ENCODE measurements at regions not wholly inside any gene's neighbourhood (a gene's known extent, or its start where the extent isn't known, plus 50 kb on each side); places are given as distances from the start of the nearest gene placed in this dataset.
"Not testable (repeated sequence)": the region's sequence is repeated elsewhere in the genome, so short reads cannot be mapped to it uniquely, and the experiment has no call there.

- TF ChIP-seq, protein P1, sequence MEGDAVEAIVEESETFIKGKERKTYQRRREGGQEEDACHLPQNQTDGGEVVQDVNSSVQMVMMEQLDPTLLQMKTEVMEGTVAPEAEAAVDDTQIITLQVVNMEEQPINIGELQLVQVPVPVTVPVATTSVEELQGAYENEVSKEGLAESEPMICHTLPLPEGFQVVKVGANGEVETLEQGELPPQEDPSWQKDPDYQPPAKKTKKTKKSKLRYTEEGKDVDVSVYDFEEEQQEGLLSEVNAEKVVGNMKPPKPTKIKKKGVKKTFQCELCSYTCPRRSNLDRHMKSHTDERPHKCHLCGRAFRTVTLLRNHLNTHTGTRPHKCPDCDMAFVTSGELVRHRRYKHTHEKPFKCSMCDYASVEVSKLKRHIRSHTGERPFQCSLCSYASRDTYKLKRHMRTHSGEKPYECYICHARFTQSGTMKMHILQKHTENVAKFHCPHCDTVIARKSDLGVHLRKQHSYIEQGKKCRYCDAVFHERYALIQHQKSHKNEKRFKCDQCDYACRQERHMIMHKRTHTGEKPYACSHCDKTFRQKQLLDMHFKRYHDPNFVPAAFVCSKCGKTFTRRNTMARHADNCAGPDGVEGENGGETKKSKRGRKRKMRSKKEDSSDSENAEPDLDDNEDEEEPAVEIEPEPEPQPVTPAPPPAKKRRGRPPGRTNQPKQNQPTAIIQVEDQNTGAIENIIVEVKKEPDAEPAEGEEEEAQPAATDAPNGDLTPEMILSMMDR (IDR thresholded peaks at IDR 0.05; ENCODE audit: insufficient read depth, low read depth, low read length) = no peak
- H3K27me3 ChIP-seq (ENCODE audit: control insufficient read depth, insufficient read depth, low read length) = no peaks in the 10 kb centered on the region
- ChIA-PET POLR2A (no interaction called here), CTCF (no interaction called here)
- no peaks in the 10 kb centered on the region for H3K36me3 ChIP-seq (ENCODE audit: control insufficient read depth, insufficient read depth, low read length)
- no peak overlapping the region for H3K4me3 ChIP-seq (ENCODE audit: low read depth, low read length)
- DNase-seq (ENCODE audit: low read depth) = no peak
These were observed 448.3 kb downstream of the SOX11 start for GRCh38 chr2:6140509-6140908.

DNA sequence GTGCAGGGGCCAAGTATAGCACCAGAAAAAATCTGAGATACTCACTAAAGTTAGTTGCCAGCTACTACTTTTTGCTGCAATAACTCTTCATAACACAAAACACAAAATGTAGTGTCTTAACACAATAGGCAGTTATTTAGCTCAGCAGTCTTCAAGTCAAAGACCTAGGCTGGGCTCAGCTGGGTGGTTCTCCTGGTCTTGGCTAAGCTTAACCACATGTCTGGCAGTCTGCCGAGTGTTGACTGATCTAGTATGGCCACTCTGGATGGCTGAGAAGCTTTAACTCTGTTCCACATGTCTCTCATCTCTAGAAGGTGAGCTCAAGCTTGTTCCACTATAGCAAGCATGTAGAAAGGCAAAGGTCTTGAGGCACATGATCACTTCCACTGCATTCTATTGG lies 451.6 kb downstream of the SOX11 start:
- Histone ChIP-seq H3K36me3 (ENCODE audit: control insufficient read depth, insufficient read depth, low read length) (no peaks in the 10 kb centered on the region), H3K4me3 (ENCODE audit: low read depth, low read length) (no peak overlapping the region), H3K27me3 (ENCODE audit: control insufficient read depth, insufficient read depth, low read length) (no peaks in the 10 kb centered on the region)
- ChIA-PET POLR2A (no interaction called here), CTCF (no interaction called here)
- TF ChIP-seq, protein P1 (IDR thresholded peaks at IDR 0.05; ENCODE audit: insufficient read depth, low read depth, low read length) = no peak
- no peak for DNase-seq (ENCODE audit: low read depth)

DNA sequence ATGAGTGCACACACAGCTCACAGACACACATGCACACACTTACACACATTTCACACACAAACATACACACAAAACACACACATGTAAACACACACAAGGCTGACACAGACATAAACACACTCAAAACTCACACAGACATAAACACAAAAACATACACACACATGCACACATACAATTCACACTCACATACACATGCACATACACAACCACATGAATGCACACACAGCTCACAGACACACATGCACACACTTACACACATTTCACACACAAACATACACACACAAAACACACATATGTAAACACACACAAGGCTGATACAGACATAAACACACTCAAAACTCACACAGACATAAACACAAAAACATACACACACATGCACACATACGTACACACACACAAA lies 455.0 kb downstream of the SOX11 start:
- POLR2A ChIA-PET = not testable (repeated sequence)

DNA sequence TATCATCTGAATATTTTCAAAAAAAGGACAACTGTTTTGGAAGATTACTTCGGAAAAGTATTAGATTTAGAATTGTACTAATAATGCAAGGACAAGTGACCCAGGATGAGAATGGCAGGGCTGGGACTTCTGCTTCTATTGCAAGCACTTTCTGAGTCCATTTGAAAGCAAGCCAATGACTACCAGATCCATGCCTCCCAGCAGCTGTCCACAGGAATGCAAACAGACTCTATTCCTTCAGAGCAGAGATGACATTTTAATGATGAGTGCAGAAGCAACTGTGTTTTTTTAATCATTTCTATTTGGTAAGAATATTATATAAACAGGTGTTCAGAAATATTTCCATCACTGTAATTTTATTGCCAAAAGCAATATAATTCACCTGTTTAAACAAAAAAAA lies 456.7 kb downstream of the SOX11 start:
- Histone ChIP-seq H3K4me3 (ENCODE audit: low read depth, low read length) (no peak overlapping the region), H3K27me3 (ENCODE audit: control insufficient read depth, insufficient read depth, low read length) (no peaks in the 10 kb centered on the region), H3K36me3 (ENCODE audit: control insufficient read depth, insufficient read depth, low read length) (no peaks in the 10 kb centered on the region)
- no peak for DNase-seq (ENCODE audit: low read depth)
- ChIA-PET POLR2A (no interaction called here), CTCF (no interaction called here)
- TF ChIP-seq, protein P1 (IDR thresholded peaks at IDR 0.05; ENCODE audit: insufficient read depth, low read depth, low read length) = no peak

More for the DNA sequence above, 455.0 kb downstream of the SOX11 start:
- H3K36me3 ChIP-seq (ENCODE audit: control insufficient read depth, insufficient read depth, low read length); CTCF ChIA-PET; H3K4me3 ChIP-seq (ENCODE audit: low read depth, low read length); DNase-seq (ENCODE audit: low read depth); H3K27me3 ChIP-seq (ENCODE audit: control insufficient read depth, insufficient read depth, low read length): not testable (repeated sequence)

- Histone ChIP-seq H3K4me3 (ENCODE audit: low read depth, low read length) (no peak overlapping the region), H3K36me3 (ENCODE audit: control insufficient read depth, insufficient read depth, low read length) (no peaks in the 10 kb centered on the region), H3K27me3 (ENCODE audit: control insufficient read depth, insufficient read depth, low read length) (no peaks in the 10 kb centered on the region)
- ChIA-PET CTCF (no interaction called here), POLR2A (no interaction called here)
- TF ChIP-seq, protein P1 (IDR thresholded peaks at IDR 0.05; ENCODE audit: insufficient read depth, low read depth, low read length) = no peak
- no peak for DNase-seq (ENCODE audit: low read depth)
These were observed 467.4 kb downstream of the SOX11 start for GRCh38 chr2:6159606-6160005.

- Histone ChIP-seq H3K36me3 (ENCODE audit: control insufficient read depth, insufficient read depth, low read length) (no peaks in the 10 kb centered on the region), H3K27me3 (ENCODE audit: control insufficient read depth, insufficient read depth, low read length) (no peaks in the 10 kb centered on the region), H3K4me3 (ENCODE audit: low read depth, low read length) (no peak overlapping the region)
- ChIA-PET CTCF (no interaction called here), POLR2A (no interaction called here)
- no peak for DNase-seq (ENCODE audit: low read depth)
- TF ChIP-seq, protein P1 (IDR thresholded peaks at IDR 0.05; ENCODE audit: insufficient read depth, low read depth, low read length) = no peak
These were observed 471.7 kb downstream of the SOX11 start for GRCh38 chr2:6163932-6164331.
